ENCODE measurements at regions not wholly inside any gene's neighbourhood (a gene's known extent, or its start where the extent isn't known, plus 50 kb on each side); places are given as distances from the start of the nearest gene placed in this dataset.
"Not testable (repeated sequence)": the region's sequence is repeated elsewhere in the genome, so short reads cannot be mapped to it uniquely, and the experiment has no call there.

GRCh38 chr9:28092981-28093936 is 520.0 kb upstream of the C9orf72 start:
- DNase-seq (ENCODE audit: low read depth, low spot score) = no peak

- DNase-seq (ENCODE audit: low read depth, low spot score) = no peak
Observed at GRCh38 chr9:28101509-28101908, 528.2 kb upstream of the C9orf72 start.

- DNase-seq (ENCODE audit: low read depth, low spot score) = no peak
Observed at GRCh38 chr9:28105001-28105400, 531.7 kb upstream of the C9orf72 start.

DNA sequence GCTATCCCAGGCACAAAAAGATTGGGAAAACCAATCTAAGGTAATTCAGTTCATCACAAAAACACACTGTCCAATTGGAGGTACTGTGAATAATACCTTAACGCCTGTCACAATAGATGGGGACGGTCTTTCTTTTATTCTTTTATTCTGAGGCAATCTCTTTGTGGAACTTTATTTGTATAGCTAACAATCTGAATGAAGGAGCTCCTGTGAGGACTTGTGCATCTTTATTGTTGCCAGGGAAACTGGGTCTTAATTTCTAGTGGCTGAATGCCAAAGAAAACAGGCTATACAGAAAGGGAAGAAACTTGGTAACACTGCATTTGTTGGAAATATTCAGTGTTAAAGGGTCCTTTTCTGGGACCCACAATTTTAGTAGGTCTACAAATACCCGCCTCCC is 546.9 kb upstream of the C9orf72 start:
- DNase-seq (ENCODE audit: low read depth, low spot score) = no peak

- DNase-seq (ENCODE audit: low read depth, low spot score) = no peak
Observed at GRCh38 chr9:28120626-28121025, 547.3 kb upstream of the C9orf72 start.

DNA sequence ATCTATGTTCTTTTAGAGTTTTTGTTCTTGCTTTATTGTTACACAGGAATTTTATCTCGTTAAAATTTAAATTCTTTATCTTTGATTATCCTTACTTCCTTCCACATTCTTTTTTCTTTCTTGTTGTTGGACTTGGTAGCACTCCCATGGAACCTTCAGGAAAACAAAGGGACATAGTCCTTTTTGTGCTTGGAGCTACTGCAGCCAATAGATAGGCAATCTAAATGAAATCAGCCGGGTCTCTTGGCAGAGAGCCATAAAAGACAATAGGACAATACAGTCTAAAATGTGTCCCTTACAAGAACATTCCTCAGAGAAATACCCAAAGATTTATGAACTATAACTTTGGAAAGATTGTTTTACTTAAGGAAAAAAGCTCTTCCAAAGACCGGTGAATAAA is 548.1 kb upstream of the C9orf72 start:
- no peak for DNase-seq (ENCODE audit: low read depth, low spot score)

DNA sequence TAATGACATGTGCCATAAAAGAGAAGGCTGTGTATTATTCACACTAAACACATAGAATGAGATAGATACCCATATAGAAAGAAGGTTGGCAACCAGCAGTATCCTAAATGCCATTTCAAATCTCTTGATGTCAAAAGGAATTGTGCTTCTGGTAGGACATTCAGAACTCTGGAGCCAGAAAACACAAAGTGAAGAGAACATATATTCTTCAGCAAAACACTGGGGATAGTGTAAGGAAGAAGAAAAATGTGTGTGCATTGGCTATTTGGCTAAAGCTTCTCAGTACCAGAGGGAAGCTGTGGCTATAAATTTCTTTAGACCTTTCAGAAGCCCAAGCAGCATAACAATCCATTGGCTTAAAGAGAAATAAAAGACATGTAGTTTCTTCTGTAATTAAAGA is 551.6 kb upstream of the C9orf72 start:
- DNase-seq (ENCODE audit: low read depth, low spot score) = no peak

GRCh38 chr9:28127101-28127500 is 553.8 kb upstream of the C9orf72 start:
- no peak for DNase-seq (ENCODE audit: low read depth, low spot score)

GRCh38 chr9:28134446-28134976 is 561.2 kb upstream of the C9orf72 start:
- no peak for DNase-seq (ENCODE audit: low read depth, low spot score)

GRCh38 chr9:28135549-28135948 is 562.3 kb upstream of the C9orf72 start:
- no peak for DNase-seq (ENCODE audit: low read depth, low spot score)

DNA sequence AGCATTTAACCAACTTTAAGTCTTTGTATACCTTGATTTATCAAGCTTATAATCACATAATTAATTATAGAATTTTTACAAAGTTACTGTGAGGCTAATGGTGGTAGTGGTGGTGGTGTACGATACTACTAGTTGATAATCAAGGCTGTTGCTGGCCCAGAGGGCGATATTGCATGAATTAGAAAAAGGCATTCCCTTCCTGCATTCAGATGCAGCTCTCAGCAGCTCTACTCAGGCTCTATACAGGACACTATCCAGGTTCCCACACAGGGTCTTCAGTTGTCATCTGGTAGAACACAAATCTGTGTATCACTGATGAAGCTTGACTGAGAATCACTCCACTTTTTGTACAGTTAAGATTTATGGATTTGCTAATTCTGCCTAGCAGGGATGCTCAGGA is 562.8 kb upstream of the C9orf72 start:
- no peak for DNase-seq (ENCODE audit: low read depth, low spot score)

DNA sequence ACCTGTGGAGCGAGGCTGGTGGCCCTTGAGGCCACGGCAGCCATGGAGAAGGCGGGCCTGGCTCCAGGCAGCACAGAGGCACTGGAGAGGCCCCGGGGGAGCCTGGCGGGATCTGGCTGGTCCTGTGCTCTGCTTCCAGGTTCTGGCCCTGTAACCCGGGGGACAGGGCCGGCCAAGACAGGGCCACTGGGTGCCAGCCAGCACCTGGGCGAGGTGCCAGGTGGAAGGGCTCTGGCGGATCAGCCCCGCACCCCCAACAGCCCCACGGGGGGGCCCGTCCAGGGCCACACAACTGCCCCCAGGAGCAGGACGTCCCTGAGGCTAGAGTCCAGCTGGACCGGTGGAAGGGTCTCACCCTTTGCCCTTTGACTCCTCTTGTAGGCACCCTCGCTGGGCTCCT is 574.1 kb upstream of the C9orf72 start:
- not testable (repeated sequence) for DNase-seq (ENCODE audit: low read depth, low spot score)

- DNase-seq (ENCODE audit: low read depth, low spot score) = not testable (repeated sequence)
Observed at GRCh38 chr9:28147923-28148597, 574.8 kb upstream of the C9orf72 start.

GRCh38 chr9:28149361-28150050 is 576.2 kb upstream of the C9orf72 start:
- DNase-seq (ENCODE audit: low read depth, low spot score) = not testable (repeated sequence)

- DNase-seq (ENCODE audit: low read depth, low spot score) = no peak
Observed at GRCh38 chr9:28155067-28155466, 581.8 kb upstream of the C9orf72 start.

- no peak for DNase-seq (ENCODE audit: low read depth, low spot score)
Observed at GRCh38 chr9:28155671-28156070, 582.4 kb upstream of the C9orf72 start.

- DNase-seq (ENCODE audit: low read depth, low spot score) = no peak
Observed at GRCh38 chr9:28158451-28158850, 585.2 kb upstream of the C9orf72 start.

DNA sequence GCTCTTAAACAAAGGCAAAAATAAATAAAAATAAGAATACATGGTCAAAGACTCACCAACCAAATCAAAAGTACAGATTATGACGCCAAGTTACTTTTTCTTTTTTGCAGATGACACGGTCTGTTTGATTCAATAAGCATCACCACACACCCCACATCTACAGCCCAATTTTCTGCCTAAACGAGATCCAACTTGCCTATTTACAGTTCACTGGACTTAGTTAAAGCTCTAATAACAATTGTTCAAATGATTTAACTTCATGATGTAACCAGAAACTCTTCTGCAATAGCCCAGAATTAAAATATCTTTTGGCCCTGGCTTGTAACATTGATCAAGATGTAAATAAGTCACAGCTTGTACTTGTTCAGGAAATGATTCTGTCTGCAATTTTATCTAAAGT is 590.3 kb upstream of the C9orf72 start:
- no peak for DNase-seq (ENCODE audit: low read depth, low spot score)

- no peak for DNase-seq (ENCODE audit: low read depth, low spot score)
Observed at GRCh38 chr9:28166179-28166578, 592.9 kb upstream of the C9orf72 start.

- no peak for DNase-seq (ENCODE audit: low read depth, low spot score)
Observed at GRCh38 chr9:28177142-28177541, 603.9 kb upstream of the C9orf72 start.

DNA sequence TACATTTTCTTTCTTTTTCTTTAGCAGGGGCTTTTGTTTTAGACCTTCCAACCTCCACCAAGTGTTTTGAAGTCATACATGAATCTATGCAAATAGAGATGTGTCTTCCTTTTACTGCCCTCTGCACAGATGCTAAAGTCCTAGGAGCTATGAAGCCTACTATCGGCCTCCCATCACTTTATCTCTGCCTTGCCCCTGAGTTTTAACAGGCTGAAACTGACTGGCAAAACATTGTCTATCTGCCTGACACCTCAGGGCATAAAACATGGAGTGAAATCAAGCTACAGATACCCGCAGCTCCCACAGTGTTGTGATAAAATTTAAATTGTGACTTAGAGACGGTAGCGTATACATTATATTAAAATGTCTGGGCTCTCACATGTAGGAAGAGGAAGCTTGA is 604.6 kb upstream of the C9orf72 start:
- no peak for DNase-seq (ENCODE audit: low read depth, low spot score)

DNA sequence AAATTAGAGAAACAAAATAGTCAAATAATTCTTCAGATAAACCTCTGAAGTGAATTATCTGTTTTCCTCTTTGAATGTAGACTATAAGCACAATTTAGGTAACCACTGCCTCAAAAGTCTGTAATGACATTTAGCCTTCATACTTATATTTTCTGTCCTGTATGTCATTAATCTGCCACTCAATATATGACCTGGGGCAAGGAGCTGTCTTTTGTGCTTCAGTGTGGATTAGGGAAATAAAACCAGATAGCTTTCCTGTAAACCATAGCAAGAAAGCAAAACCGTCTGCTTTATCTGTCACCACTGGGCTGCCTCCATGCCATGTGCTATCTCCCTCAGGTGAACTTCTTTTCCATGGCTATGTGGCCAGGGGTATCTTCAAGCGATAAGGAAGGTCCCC is 606.6 kb upstream of the C9orf72 start:
- no peak for DNase-seq (ENCODE audit: low read depth, low spot score)
